GM18507 (cell line): ENCODE measurements at regions not wholly inside any gene's neighbourhood (a gene's known extent, or its start where the extent isn't known, plus 50 kb on each side); places are given as distances from the start of the nearest gene placed in this dataset.

Experiments
- DNase-seq: peaks from one replicate; pipeline ENCODE4 v3.0.0; 2011; ENCODE audit warnings: low read depth; ENCODE audit not compliant: insufficient read length; ENCODE audit errors: extremely low spot score
- FAIRE-seq: peaks from 2 replicates; lab custom pipeline; 2011; peaks lifted over from hg19 to GRCh38; lab: Jason Lieb, UNC

- FAIRE-seq: no peak
- DNase-seq: no peak
These were observed 77.2 kb downstream of the HIF1AN start for GRCh38 chr10:100612601-100613595.

DNA sequence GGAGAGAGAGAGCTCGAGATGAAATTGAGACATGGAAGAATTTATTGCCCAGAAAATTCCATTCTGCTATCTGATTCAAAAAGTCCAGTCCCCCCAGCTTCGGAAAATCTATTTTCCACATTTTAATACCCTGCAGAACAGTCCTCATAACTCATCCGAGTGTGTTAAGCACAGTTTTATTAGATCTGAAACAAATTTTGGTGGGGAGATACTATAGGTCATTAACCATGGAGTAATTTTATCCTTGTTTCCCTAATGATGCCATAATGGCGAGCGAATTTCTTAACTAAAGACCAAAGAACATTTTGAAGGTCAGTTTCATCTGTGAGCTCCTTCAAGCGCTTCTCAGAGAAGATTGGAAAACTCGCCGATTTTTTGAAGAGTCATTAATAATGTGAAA, 78.1 kb downstream of the HIF1AN start:
- FAIRE-seq (no peak), DNase-seq (no peak)

- FAIRE-seq (no peak), DNase-seq (no peak)
These were observed 78.8 kb downstream of the HIF1AN start for GRCh38 chr10:100614429-100615095.

DNA sequence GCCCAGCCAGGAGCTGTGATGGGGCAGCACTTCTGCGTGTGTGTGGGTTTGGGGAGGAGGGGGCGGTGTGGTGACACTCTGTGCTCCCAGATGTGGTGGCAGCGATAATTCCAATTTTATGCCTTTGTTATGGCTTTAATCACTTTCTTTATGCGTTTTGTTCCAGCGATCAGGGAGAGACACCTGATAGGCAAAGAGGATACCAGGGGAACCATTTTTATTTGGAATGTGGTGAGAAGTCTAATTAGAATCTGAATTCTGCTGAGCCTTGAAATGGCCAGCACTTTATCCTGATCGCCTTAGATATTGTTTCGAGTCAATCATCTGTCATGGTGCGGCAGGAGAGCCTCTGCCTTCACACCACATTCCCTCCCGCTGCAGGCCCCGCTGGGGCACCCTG, 79.5 kb downstream of the HIF1AN start:
- FAIRE-seq: no peak
- DNase-seq: no peak

- FAIRE-seq (no peak), DNase-seq (no peak)
These were observed 80.2 kb downstream of the HIF1AN start for GRCh38 chr10:100615908-100616307.

- DNase-seq (no peak), FAIRE-seq (no peak)
These were observed 82.4 kb downstream of the HIF1AN start for GRCh38 chr10:100618091-100618615.

DNA sequence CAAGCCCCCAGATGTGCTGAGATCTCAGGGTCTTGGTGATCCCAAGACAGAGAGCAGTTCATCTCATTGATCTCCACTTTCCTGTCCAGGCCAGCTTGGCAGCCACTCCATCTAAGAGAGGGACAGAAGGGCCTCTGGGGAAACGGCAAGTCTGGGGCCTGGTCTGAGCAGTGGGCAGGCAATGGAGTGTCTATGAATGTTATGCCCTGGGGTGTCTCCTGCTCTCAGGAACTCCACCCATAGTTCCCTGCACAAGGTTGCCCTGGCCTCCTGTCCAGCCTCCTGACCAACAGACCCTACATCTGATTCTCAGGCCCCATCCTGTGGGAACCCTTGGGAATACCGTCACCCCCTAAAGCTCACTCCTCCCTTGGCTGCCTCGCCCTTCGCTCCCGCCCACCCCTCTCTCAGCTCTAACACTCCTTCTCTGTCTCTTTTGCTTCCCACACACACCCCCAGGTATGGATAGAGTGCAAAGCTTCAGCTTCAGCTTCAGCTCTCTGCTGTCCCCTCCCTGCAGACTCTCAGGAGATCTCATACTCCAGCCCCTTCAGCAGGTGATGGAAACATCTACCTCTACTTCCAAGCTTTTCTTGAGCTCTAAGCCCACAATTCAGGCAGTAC, 83.0 kb downstream of the HIF1AN start:
- no peak for FAIRE-seq
- DNase-seq: no peak

- no peak for FAIRE-seq
- DNase-seq: no peak
These were observed 84.5 kb downstream of the HIF1AN start for GRCh38 chr10:100620087-100620835.

GRCh38 chr10:100621360-100622205, 85.8 kb downstream of the HIF1AN start:
- FAIRE-seq (no peak), DNase-seq (no peak)

DNA sequence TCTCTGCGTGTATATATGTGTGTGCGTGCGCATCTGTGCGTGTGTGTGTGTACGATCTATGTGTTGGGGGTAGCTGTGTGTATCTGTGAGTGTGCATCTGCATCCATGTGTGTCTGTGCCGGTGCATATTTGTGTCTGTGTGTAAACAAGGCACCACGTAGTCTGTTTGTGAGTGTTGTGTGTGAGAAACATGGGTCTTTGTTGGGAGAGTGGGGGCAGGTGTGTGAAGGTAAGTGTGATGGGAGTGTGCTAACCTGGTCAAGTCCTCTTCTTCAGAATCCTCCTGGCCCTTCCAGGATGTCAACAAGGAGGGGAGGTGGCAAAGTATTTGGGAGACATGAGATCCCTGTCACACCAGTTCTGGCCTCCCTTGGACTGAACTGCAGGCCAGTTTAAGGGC, 87.2 kb downstream of the HIF1AN start:
- FAIRE-seq (no peak), DNase-seq (no peak)

GRCh38 chr10:100623521-100624230, 87.9 kb downstream of the HIF1AN start:
- no peak for DNase-seq
- no peak for FAIRE-seq

GRCh38 chr10:100624298-100624697, 88.6 kb downstream of the HIF1AN start:
- FAIRE-seq (no peak), DNase-seq (no peak)

DNA sequence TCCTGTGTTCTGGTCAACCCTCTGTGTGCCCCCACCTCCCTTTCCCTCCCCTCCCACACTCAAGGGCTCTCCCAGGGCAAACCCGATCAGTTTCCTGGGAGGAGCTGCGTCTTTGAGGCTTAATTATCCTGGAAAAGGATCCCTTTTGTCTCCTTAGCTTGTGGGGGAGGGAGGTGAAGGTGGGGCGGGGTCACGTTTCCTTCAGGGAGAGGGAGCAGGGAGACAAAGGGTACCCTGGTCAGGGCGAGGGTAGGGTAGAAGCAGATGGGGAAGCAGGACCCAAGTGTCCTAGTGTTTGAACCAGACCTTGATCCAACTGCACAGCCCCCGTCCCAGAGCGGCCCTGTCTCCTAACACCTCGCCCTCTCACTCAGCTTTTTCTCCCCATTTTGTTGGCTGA, 90.1 kb downstream of the HIF1AN start:
- no peak for FAIRE-seq
- no peak for DNase-seq

GRCh38 chr10:100628061-100628460, 92.3 kb downstream of the HIF1AN start:
- no peak for FAIRE-seq
- no peak for DNase-seq

DNA sequence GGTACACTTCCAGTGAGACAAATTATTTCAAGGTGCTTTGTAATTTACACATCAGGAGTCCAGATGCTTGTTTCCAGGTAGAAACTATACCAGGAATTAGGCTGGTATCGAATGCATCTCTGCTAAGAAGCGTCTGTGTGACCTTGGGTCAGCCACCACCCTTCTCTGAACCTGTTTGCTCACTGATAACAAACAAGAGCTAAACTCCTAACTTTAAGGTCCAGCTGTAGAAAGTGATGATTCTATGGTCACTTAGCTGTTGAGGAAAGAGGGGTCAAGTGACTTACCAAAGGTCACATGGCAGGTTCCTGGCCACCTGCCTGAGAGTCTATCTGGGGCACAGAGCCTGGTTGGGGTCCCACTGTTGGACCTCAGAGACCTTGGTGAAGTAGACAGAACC, 95.4 kb downstream of the HIF1AN start:
- DNase-seq (no peak), FAIRE-seq (no peak)

- no peak for DNase-seq
- no peak for FAIRE-seq
These were observed 96.3 kb downstream of the HIF1AN start for GRCh38 chr10:100632027-100632426.

DNA sequence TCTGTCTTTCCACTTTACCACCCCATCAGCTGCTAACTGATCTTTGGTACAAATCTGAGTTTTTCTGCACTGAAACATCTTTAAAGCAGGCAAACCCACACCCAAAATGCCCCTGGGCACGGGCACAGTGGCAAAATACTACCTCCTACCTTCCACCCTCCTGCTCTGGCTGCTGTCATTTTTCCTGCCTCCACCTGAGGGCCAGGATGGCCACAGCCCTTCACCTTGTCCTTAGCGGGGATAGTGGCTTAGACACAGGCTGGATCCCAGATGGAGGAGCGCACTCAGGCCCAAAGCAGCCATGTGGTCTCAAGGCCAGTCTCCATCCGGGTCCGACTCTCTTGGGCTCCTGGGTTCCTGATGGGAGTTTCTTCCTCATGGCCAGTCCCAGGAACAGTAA, 98.3 kb downstream of the HIF1AN start:
- FAIRE-seq (no peak), DNase-seq (no peak)
